Naive thymus-derived CD4-positive, alpha-beta T cell (primary cell): ENCODE measurements at regions not wholly inside any gene's neighbourhood (a gene's known extent, or its start where the extent isn't known, plus 50 kb on each side); places are given as distances from the start of the nearest gene placed in this dataset.
A peak's percentile ranks its signal among the peaks of the same experiment; 100 is the strongest.

Source experiments
- ATAC-seq: fragments of 150-1000 bp; cut with Tn5 transposase; 2 replicates; pipeline ENCODE4 v1.10.0; 2021; ENCODE audit warnings: mild to moderate bottlenecking, moderate library complexity
- CTCF ChIA-PET: fragments of 350-600 bp; sonication (Branson Sonifier 250); formaldehyde crosslinking; loops from one replicate; lab custom pipeline; 2021; ENCODE audit warnings: antibody characterized with exemption; lab: Charles Lee
- POLR2A ChIA-PET: fragments of 350-600 bp; sonication (Branson Sonifier 250); formaldehyde crosslinking; loops from one replicate; lab custom pipeline; 2021; ENCODE audit warnings: antibody characterized with exemption, inconsistent platforms; lab: Charles Lee
- DNase-seq, 9 donors: peaks; one replicate each; pipeline versions ENCODE4 v3.0.0 to v3.0.0-alpha.2; 2020 to 2022; ENCODE audit warnings: mixed read lengths in 1 of 9
- H3K27ac ChIP-seq: one replicate; pipeline ENCODE4 v1.7.0; 2013; ENCODE audit warnings: mild to moderate bottlenecking, low read depth, low read length, moderate library complexity
- H3K27me3 ChIP-seq, 2 donors: one replicate each; pipeline ENCODE4 v1.7.0; 2013; ENCODE audit warnings: low read length in 2 of 2, mild to moderate bottlenecking in 2 of 2, moderate library complexity in 2 of 2; ENCODE audit not compliant: control insufficient read depth in 2 of 2, insufficient read depth in 2 of 2
- H3K36me3 ChIP-seq, 3 experiments: 1 replicate in 2 of 3; 2 replicates in 1 of 3; pipeline ENCODE4 v1.7.0; 2013; ENCODE audit warnings: low read length in 3 of 3, mild to moderate bottlenecking in 3 of 3, moderate library complexity in 1 of 3; ENCODE audit not compliant: insufficient read depth in 3 of 3, control insufficient read depth in 2 of 3
- H3K4me1 ChIP-seq, 2 donors: one replicate each; pipeline ENCODE4 v1.7.0; 2013; ENCODE audit warnings: low read length in 2 of 2, mild to moderate bottlenecking in 2 of 2, moderate library complexity in 1 of 2; ENCODE audit not compliant: control insufficient read depth in 2 of 2, insufficient read depth in 2 of 2
- H3K4me3 ChIP-seq: 2 replicates; pipeline ENCODE4 v1.7.0; 2013; ENCODE audit warnings: mild to moderate bottlenecking, low read length
- H3K9me3 ChIP-seq, 3 experiments: 1 replicate in 2 of 3; 2 replicates in 1 of 3; pipeline ENCODE4 v1.7.0; 2013; ENCODE audit warnings: low read length in 3 of 3; ENCODE audit not compliant: control insufficient read depth in 2 of 3
- H3K27ac Mint-ChIP-seq, 9 donors: one replicate each; pipeline ENCODE4 v1.8.0; 2020 to 2022; ENCODE audit warnings: mixed read lengths in 9 of 9, mild to moderate bottlenecking in 8 of 9, moderate library complexity in 5 of 9, inconsistent platforms in 2 of 9
- H3K27me3 Mint-ChIP-seq, 5 donors: one replicate each; pipeline ENCODE4 v1.8.0; 2021 to 2022; ENCODE audit warnings: mixed read lengths in 5 of 5, mild to moderate bottlenecking in 1 of 5
- H3K36me3 Mint-ChIP-seq, 5 donors: one replicate each; pipeline ENCODE4 v1.8.0; 2020 to 2022; ENCODE audit warnings: mixed read lengths in 5 of 5, mild to moderate bottlenecking in 3 of 5, inconsistent platforms in 1 of 5
- H3K4me1 Mint-ChIP-seq, 7 donors: one replicate each; pipeline ENCODE4 v1.8.0; 2020 to 2022; ENCODE audit warnings: mixed read lengths in 7 of 7, mild to moderate bottlenecking in 3 of 7, inconsistent platforms in 1 of 7
- H3K4me3 Mint-ChIP-seq, 10 donors: one replicate each; pipeline ENCODE4 v1.8.0; 2020 to 2022; ENCODE audit warnings: mild to moderate bottlenecking in 10 of 10, mixed read lengths in 10 of 10, moderate library complexity in 6 of 10, inconsistent platforms in 2 of 10
- H3K9me3 Mint-ChIP-seq, 11 donors: one replicate each; pipeline ENCODE4 v1.8.0; 2020 to 2022; ENCODE audit warnings: mixed read lengths in 11 of 11, mild to moderate bottlenecking in 4 of 11, inconsistent platforms in 1 of 11, moderate library complexity in 1 of 11
- intact Hi-C, 2 donors: fragments of 100-400 bp; cut with micrococcal nuclease; formaldehyde crosslinking; loops; one replicate each; pipeline ENCODE4 v1.15.1; 2023

DNA sequence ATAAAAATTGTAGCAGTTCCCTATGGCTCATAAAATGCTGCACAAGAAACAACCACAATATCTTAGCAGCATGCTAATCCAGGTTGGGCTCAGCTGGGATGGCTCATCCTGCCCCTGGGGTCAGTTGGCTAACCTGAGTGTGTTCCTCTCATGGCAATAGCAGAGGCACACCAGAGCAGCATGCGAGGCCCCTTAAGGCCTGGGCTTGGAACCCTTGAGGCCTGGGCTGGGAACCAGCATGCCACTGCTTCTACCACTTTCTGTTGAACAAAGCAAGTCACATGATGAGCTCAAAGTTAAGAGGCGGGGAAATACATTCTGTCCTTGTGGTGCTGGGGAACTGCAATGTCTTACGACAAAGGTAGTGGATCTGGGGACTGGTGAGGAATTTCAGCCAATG is 154.4 kb upstream of the FOXF1 start:
- Mint-ChIP-seq H3K4me3 (no peak overlapping the region), H3K27ac (no peak overlapping the region)

DNA sequence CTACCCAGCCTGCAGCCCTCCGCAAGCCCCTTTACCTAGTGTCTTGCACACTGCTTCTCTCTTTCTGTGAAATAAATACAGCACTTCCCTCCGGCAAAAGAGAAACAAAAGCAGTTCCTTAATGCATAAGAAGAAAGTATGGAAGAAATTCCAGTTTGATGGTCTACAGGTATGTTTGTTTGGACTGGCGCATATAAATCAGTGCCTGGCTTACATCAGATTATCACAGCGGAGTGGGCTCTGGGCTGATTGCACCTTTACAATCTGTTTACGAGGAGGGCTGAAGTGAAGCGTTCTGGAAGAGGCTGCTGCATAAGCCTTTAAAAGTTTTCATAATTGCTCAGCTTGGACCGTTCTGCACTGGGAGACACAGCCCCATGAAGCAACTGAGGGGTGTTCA is 153.5 kb upstream of the FOXF1 start:
- peaks cover 0 to 8% (median 0%) of the 10 kb centered on the region in 5 donors for H3K36me3 Mint-ChIP-seq
- Histone ChIP-seq H3K36me3 (no peaks in the 10 kb centered on the region), H3K27me3 (no peaks in the 10 kb centered on the region), H3K9me3 (peaks cover 0 to 6% (median 0%) of the 10 kb centered on the region in 3 experiments), H3K4me1 (no peaks in the 10 kb centered on the region), H3K27ac (no peak overlapping the region), H3K4me3 (no peak overlapping the region)
- POLR2A ChIA-PET, result no interaction called here
- DNase-seq, result no peak
- H3K4me1 Mint-ChIP-seq, result no peaks in the 10 kb centered on the region
- H3K27ac Mint-ChIP-seq, result no peak overlapping the region
- ATAC-seq, result no peak
- H3K9me3 Mint-ChIP-seq, result peaks cover 0 to 33% (median 11%) of the 10 kb centered on the region in 11 donors
- H3K27me3 Mint-ChIP-seq, result peaks cover 0 to 71% (median 40%) of the 10 kb centered on the region in 5 donors
- CTCF ChIA-PET, result no interaction called here
- H3K4me3 Mint-ChIP-seq, result no peak overlapping the region
- intact Hi-C loops, result no loop called here

More for the DNA sequence above, 154.4 kb upstream of the FOXF1 start:
- peaks cover 0 to 1% (median 0%) of the 10 kb centered on the region in 7 donors for H3K4me1 Mint-ChIP-seq
- peaks cover 0 to 8% (median 0%) of the 10 kb centered on the region in 5 donors for H3K36me3 Mint-ChIP-seq
- Histone ChIP-seq H3K4me1 (no peaks in the 10 kb centered on the region), H3K36me3 (no peaks in the 10 kb centered on the region), H3K9me3 (peaks cover 0 to 6% (median 0%) of the 10 kb centered on the region in 3 experiments), H3K27ac (no peak overlapping the region), H3K27me3 (no peaks in the 10 kb centered on the region), H3K4me3 (no peak overlapping the region)
- no peak for ATAC-seq
- intact Hi-C loops, result no loop called here
- peaks cover 0 to 33% (median 12%) of the 10 kb centered on the region in 11 donors for H3K9me3 Mint-ChIP-seq
- CTCF ChIA-PET, result no interaction called here
- peaks cover 0 to 71% (median 39%) of the 10 kb centered on the region in 5 donors for H3K27me3 Mint-ChIP-seq
- POLR2A ChIA-PET, result no interaction called here
- DNase-seq, result no peak

GRCh38 chr16:86357303-86357702 is 153.0 kb upstream of the FOXF1 start:
- Mint-ChIP-seq H3K9me3 (peaks cover 0 to 34% (median 11%) of the 10 kb centered on the region in 11 donors), H3K4me1 (no peaks in the 10 kb centered on the region), H3K36me3 (peaks cover 0 to 8% (median 0%) of the 10 kb centered on the region in 5 donors), H3K4me3 (no peak overlapping the region), H3K27ac (no peak overlapping the region), H3K27me3 (peaks cover 0 to 74% (median 39%) of the 10 kb centered on the region in 5 donors)
- no peak overlapping the region for H3K27ac ChIP-seq
- no peaks in the 10 kb centered on the region for H3K36me3 ChIP-seq
- peaks cover 0 to 6% (median 0%) of the 10 kb centered on the region in 3 experiments for H3K9me3 ChIP-seq
- H3K27me3 ChIP-seq, result no peaks in the 10 kb centered on the region
- no peaks in the 10 kb centered on the region for H3K4me1 ChIP-seq
- DNase-seq, result no peak
- POLR2A ChIA-PET, result no interaction called here
- no peak overlapping the region for H3K4me3 ChIP-seq
- intact Hi-C loops, result no loop called here
- CTCF ChIA-PET, result no interaction called here
- no peak for ATAC-seq

GRCh38 chr16:86357950-86358349 is 152.4 kb upstream of the FOXF1 start:
- peaks cover 0 to 33% (median 14%) of the 10 kb centered on the region in 11 donors for H3K9me3 Mint-ChIP-seq
- Histone ChIP-seq H3K27me3 (no peaks in the 10 kb centered on the region), H3K4me3 (no peak overlapping the region), H3K4me1 (no peaks in the 10 kb centered on the region), H3K9me3 (peaks cover 0 to 6% (median 0%) of the 10 kb centered on the region in 3 experiments), H3K36me3 (no peaks in the 10 kb centered on the region), H3K27ac (no peak overlapping the region)
- H3K27me3 Mint-ChIP-seq, result peaks cover under 1 to 81% (median 34%) of the 10 kb centered on the region in 5 donors
- ATAC-seq (no peak), DNase-seq (no peak)
- H3K4me1 Mint-ChIP-seq, result peaks cover 0 to 2% (median 0%) of the 10 kb centered on the region in 7 donors
- CTCF ChIA-PET, result no interaction called here
- POLR2A ChIA-PET, result no interaction called here
- peak overlapping the region in 1 of 10 donors; percentile 25 for H3K4me3 Mint-ChIP-seq
- no peak overlapping the region for H3K27ac Mint-ChIP-seq
- intact Hi-C loops, result no loop called here
- H3K36me3 Mint-ChIP-seq, result peaks cover 0 to 8% (median 0%) of the 10 kb centered on the region in 5 donors

GRCh38 chr16:86359571-86359970 is 150.8 kb upstream of the FOXF1 start:
- intact Hi-C loops, result no loop called here
- Histone ChIP-seq H3K36me3 (no peaks in the 10 kb centered on the region), H3K4me1 (no peaks in the 10 kb centered on the region), H3K4me3 (no peak overlapping the region), H3K27ac (no peak overlapping the region), H3K9me3 (peaks cover 0 to 6% (median 0%) of the 10 kb centered on the region in 3 experiments), H3K27me3 (no peaks in the 10 kb centered on the region)
- no peak overlapping the region for H3K27ac Mint-ChIP-seq
- ATAC-seq, result no peak
- peaks cover 6 to 83% (median 30%) of the 10 kb centered on the region in 5 donors for H3K27me3 Mint-ChIP-seq
- peaks cover 0 to 8% (median 0%) of the 10 kb centered on the region in 5 donors for H3K36me3 Mint-ChIP-seq
- H3K9me3 Mint-ChIP-seq, result peaks cover 0 to 29% (median 14%) of the 10 kb centered on the region in 11 donors
- no peak overlapping the region for H3K4me3 Mint-ChIP-seq
- ChIA-PET POLR2A (no interaction called here), CTCF (no interaction called here)
- DNase-seq, result no peak
- H3K4me1 Mint-ChIP-seq, result peaks cover 0 to 2% (median 0%) of the 10 kb centered on the region in 7 donors

DNA sequence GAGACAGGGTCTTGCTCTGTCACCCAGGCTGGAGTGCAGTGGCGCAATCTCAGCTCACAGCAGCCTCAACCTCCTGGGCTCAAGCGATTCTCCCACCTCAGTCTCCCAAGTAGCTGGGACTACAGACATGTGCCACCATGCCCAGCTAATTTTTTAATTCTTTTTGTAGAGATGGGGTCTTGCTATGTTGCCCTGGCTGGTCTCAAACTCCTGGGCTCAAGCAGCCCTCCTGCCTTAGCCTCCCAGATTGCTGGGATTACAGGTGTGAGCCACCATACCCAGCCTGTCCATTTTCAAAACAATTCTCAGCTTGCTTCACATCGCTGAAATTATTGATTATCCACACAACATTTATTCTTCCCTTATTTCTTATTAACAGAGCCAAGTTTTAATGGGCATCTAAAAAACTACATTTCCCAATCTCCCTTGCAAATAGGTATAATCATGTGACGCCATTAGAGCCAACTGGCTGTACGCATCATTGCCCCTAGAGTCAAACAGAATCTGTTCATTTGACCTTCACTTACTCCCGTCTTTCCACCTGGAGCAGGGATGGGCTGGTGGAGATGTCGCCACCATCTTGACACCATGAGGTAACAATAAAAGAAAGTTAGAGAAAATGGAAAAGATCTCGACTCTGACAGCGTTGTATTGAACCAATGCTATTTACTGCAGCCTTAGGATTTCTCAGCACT is 148.0 kb upstream of the FOXF1 start:
- H3K4me1 Mint-ChIP-seq, result peaks cover 0 to 2% (median 0%) of the 10 kb centered on the region in 7 donors
- POLR2A ChIA-PET, result no interaction called here
- no peaks in the 10 kb centered on the region for H3K36me3 ChIP-seq
- H3K27ac ChIP-seq, result no peak overlapping the region
- intact Hi-C loops, result no loop called here
- no peak for DNase-seq
- H3K27me3 Mint-ChIP-seq, result peaks cover 15 to 69% (median 30%) of the 10 kb centered on the region in 5 donors
- no peaks in the 10 kb centered on the region for H3K27me3 ChIP-seq
- CTCF ChIA-PET, result no interaction called here
- H3K4me1 ChIP-seq, result no peaks in the 10 kb centered on the region
- H3K4me3 ChIP-seq, result no peak overlapping the region
- H3K36me3 Mint-ChIP-seq, result peaks cover 0 to 4% (median 0%) of the 10 kb centered on the region in 5 donors
- no peak for ATAC-seq
- H3K9me3 ChIP-seq, result no peaks in the 10 kb centered on the region
- H3K27ac Mint-ChIP-seq, result no peak overlapping the region
- H3K9me3 Mint-ChIP-seq, result peaks cover 0 to 8% (median 2%) of the 10 kb centered on the region in 11 donors
- no peak overlapping the region for H3K4me3 Mint-ChIP-seq
